Fibroblast of skin of scalp (primary cell): ENCODE measurements at regions not wholly inside any gene's neighbourhood (a gene's known extent, or its start where the extent isn't known, plus 50 kb on each side); places are given as distances from the start of the nearest gene placed in this dataset.

Source experiments
- DNase-seq: peaks from one replicate; pipeline ENCODE4 v3.0.0-alpha.2; 2013

- DNase-seq = no peak
Observed at GRCh38 chr3:181764544-181764943, 52.8 kb downstream of the SOX2 start.

- DNase-seq = no peak
Observed at GRCh38 chr3:181770296-181770695, 58.6 kb downstream of the SOX2 start.

- peak; percentile 39 for DNase-seq
Observed at GRCh38 chr3:181771120-181771519, 59.4 kb downstream of the SOX2 start.

DNA sequence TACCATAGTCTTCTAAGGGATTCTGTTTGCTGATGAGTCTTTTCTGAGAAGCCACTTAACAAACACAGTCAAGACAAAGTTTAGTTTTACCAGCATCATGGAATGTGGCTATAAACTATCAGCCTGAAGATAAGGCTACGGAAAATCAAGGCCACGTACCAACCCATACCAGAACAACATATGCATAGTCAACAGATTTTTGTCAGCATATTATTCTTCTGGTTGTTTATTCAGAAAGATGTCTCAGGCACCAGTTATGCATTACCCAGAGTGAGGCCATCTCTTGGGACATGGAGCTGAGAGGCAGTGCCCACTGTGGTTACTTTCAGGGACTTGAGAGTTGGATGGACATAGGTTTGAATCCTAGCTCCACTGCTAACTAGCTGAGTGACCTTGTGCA, 60.4 kb downstream of the SOX2 start:
- peak; percentile 67 for DNase-seq

DNA sequence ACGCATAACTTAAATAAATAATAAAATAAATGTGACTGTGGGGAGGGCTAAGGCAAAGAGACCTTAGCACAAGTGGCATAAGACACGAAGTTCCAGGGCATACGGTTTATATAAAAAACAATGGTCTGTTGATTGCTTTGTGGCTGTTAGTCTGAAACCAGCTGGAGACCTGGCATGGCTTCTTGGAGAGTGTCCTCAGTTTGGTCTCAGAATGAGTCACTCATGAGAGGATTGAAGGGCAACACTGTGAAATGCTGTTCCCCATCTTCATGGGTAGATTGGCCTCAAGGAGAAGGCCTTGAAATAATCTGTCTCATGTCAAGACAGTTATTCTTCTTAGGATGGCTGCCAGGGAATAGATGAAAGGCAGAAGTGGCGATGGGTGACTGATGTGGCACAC, 62.2 kb downstream of the SOX2 start:
- peak; percentile 13 for DNase-seq

- peak; percentile 71 for DNase-seq
Observed at GRCh38 chr3:181782306-181782954, 70.7 kb downstream of the SOX2 start.

DNA sequence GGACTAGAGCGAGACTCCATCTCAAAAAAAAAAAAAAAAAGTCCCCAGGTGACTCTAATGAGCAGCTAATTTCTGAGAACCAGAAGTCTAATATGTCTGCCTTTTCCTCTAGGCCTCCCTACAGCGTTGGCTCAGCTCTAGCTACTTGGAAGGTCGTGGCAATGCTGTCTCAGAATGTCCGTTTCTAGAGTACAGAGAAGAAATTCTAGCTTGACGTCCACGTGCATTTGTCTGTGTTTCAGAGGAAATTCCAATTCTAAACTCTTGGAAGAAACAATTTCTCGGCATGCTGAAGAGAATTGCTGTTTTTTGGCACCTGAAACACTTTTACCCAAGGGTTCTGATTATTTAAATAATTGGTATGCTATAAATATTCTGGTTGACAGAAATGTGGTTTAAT, 78.8 kb downstream of the SOX2 start:
- DNase-seq = peak; percentile 47

- no peak for DNase-seq
Observed at GRCh38 chr3:181791056-181791955, 79.6 kb downstream of the SOX2 start.

DNA sequence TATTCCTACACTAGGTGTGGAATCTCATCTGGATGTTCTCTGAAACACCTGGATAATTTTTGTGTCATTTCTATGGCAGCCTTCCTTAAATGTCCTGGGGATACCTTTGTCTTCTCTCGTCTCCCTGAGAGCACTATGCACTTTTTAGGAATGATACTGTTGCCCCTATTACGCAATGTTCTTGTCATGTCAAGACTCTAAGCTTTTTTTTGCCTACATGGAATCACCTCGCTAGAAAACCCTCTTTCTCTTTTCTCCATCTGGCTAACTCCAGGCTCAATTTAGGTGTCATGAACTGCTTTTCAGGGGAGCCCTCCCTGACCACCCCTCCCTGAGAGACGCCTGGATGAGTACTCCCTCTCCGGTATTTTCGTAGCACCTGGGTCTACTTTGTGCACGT, 81.3 kb downstream of the SOX2 start:
- DNase-seq = no peak

- DNase-seq = peak; percentile 46
Observed at GRCh38 chr3:181794011-181794790, 82.5 kb downstream of the SOX2 start.

DNA sequence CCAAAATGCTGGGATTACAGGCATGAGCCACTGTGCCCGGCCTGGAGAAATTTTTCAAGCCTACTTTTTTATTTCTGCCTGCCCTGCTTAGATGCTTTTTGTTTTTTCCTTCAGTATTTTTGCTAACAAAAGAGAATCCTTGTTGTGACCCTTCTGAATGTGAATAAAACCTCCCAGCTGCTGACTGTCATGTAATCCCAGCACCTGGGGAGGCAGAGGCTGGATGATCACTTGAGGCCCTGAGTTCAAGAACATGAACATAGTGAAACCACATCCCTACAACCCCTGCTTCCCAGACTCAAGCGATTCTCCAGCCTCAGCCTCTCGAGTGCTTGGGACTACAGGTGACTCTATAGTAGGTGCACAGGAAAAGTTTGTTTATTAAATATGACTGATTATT, 84.9 kb downstream of the SOX2 start:
- DNase-seq = no peak

- no peak for DNase-seq
Observed at GRCh38 chr3:181797431-181797830, 85.7 kb downstream of the SOX2 start.

GRCh38 chr3:181805703-181806102, 94.0 kb downstream of the SOX2 start:
- no peak for DNase-seq

DNA sequence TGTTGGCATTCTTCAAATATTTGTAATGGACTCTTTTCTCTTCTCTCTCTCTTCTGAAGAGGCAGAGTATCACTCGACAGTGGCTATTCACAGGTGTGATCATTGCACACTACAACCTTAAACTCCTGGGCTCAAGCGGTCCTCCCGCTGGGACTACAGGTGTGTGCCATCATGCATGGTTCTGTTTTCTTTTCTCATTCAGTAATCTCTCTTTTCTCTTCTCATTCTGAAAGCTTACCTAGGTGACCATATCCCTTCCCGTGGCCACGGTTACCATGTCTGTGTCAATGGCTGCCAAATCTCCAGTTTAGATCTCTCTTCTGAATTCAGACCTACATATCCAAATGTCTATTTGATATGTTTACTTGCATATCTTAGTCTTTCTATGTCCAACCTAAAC, 96.3 kb downstream of the SOX2 start:
- no peak for DNase-seq

DNA sequence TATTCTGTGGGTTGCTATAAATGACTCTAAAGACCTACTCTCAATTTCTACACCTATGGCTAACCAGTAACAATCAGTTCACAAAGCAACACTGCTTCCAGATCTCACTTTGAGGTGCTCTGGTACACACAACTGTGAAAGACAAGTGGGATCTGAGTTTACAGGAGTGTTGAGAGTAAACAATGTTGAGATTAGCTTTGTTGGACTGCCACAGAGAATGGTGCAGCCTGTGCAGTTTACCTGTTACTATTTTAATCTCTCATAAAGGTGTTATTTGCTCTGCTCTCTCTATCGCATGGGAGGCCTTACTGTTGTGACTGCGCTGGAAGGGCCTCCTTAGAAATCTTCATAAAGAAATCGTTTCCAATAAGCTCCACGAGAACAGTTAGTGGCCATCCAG, 112.0 kb downstream of the SOX2 start:
- DNase-seq = no peak

GRCh38 chr3:181824961-181825360, 113.2 kb downstream of the SOX2 start:
- no peak for DNase-seq

GRCh38 chr3:181839039-181839915, 127.6 kb downstream of the SOX2 start:
- no peak for DNase-seq

GRCh38 chr3:181839916-181840297, 128.2 kb downstream of the SOX2 start:
- no peak for DNase-seq

GRCh38 chr3:181844211-181844610, 132.5 kb downstream of the SOX2 start:
- no peak for DNase-seq

DNA sequence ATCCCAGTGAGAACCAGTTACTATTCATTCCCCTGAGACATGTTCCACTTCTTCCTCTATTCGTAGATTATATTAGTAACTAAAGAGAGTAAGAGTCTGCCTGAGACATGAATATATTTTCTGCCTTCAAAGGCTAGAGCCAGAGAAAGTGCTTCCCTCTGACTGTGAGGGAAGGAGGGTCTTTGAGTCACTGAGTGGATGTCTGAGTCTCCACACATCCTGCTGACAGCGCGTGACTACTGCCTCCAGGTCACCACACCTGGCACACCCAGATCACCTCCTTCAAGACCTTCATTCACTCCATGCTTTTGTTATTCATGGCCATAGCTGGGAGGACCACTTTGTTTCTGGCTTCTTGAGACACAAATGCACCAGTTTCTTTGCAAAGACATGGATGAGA, 135.6 kb downstream of the SOX2 start:
- no peak for DNase-seq

DNA sequence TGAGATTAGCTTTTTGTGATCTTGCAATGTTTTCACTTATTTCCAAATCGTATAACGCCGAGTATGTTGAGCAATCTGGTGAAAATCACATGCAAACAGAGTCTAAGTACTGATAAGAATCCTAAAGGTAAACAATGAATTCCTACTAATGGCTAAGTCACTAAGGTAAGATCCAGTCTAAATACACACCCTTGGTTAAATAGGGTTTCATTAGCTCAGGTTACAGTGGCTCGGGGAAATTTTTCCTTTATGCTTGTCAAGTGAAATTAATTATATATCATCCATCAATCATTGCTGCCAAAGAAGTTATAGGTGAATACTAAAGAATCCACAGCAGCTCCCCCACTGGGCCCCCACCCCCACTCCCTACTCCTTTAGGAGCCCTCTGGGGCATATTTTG, 139.3 kb downstream of the SOX2 start:
- DNase-seq = no peak

DNA sequence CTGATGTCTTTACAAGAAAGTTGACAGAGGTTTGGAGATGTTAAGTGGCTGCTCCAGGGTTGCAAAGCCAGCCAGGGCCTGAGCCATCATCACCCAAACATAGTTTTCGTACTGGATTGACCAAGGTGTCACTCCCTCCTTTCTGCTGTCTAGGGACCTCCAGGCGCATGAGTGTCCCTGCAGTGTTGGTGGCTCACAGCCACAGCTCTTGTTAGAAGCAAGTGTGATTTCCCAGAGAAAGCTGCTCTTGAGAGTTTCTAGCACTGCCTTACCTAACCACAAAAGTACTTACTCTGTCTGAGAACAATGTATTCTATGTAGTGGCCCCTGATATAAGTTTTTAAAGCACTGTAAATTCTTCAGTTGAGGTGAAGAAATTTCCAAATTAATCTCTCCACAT, 144.1 kb downstream of the SOX2 start:
- no peak for DNase-seq
